Esophagus muscularis mucosa (tissue), 3 donors: ENCODE measurements at regions not wholly inside any gene's neighbourhood (a gene's known extent, or its start where the extent isn't known, plus 50 kb on each side); places are given as distances from the start of the nearest gene placed in this dataset.

Experiments used
- CTCF ChIP-seq, 3 experiments: fragments of 200-600 bp in 2 of 3; fragments of 450-650 bp in 1 of 3; sonication (generic) in 2 of 3; IDR thresholded peaks; one replicate each; pipeline ENCODE4 v1.5.1; 2017 to 2019; ENCODE audit warnings: antibody characterized with exemption in 3 of 3, mild to moderate bottlenecking in 2 of 3, moderate library complexity in 1 of 3
- EP300 ChIP-seq: sonication (generic); formaldehyde crosslinking; IDR thresholded peaks from one replicate; pipeline ENCODE4 v1.6.1; 2017; ENCODE audit warnings: antibody characterized with exemption

GRCh38 chr22:49687786-49688515 lies 139.7 kb downstream of the BRD1 start:
- TF ChIP-seq CTCF (IDR thresholded peaks at IDR 0.05) (no peak), EP300 (no peak)
